Mucosa of gallbladder (tissue), 1 donor: ENCODE measurements at regions not wholly inside any gene's neighbourhood (a gene's known extent, or its start where the extent isn't known, plus 50 kb on each side); places are given as distances from the start of the nearest gene placed in this dataset.

Source experiments
- DNase-seq: peaks from one replicate; pipeline ENCODE4 v3.0.0-alpha.2; 2020; ENCODE audit warnings: low spot score
- donor health status: DM: no; HTN: no; CAD: no.

DNA sequence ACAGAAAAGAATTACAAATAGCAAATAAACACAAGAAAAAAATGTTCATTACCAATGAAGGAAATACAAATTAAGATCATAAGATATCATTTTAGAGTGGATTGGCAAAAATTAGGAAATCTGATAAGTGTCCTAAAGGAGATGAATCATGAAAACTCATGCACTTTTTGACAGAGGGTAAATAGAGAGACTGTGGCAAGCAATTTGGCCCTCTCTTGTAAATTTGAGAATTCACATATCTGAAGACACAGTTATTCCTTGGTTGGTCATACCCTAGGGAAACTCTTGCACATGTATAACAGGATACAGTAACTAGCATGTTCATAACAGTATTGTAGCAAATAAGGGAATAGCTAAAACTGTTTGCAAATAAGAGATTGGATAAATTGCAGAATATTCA, 246.0 kb upstream of the GADL1 start:
- DNase-seq = no peak

DNA sequence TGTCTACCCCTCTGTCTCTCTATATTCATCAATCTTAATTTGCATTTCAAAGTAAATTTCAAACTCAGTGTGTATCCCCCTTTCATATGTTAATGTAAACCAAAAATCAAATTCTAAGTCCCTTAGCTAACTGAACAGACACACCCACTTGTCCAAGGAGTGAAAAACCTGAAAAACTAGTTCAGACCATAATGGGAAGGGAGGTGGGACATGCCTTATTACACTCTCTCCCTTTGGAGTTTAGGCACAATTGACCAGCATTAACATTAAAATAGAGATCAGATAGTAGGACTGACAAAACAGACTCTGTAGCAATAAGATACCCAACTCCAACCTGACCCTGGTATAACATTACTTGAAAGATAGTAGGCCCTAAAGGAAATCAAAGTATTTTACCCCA, 247.7 kb upstream of the GADL1 start:
- no peak for DNase-seq

DNA sequence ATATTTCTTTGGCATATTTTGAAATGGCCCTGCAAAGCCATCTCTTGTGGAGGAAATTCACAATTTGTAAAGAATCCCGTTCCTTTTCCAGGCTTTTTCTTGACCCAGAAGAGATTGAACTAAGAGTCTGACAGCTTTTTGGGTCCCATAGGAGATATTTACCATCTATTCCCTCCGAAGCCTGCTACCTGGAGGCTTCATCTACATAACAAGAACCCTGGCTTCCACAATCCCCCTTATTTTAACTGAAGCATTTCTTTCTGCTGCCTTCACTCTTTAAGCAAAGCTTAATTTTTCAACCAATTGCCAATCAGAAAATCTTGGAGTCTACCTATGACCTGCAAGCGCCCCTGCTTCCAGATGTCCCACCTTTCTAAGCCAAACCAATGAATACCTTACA, 248.1 kb upstream of the GADL1 start:
- no peak for DNase-seq

DNA sequence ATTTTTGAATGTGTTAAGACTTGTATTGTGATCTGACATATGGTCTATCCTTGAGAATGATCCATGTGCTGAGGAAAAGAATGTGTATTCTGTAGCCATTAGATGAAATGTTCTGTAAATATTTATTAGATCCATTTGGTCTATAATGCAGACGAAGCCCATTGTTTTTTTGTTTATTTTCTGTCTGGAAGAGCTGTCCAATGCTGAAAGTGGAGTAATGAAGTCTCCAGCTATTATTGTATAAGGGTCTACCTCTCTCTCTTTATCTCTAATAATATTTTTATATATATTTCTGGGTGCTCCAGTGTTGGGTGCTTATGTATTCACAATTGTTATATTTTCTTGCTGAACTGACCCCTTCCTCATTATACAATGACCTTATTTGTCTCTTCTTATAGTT, 250.6 kb upstream of the GADL1 start:
- DNase-seq = no peak

DNA sequence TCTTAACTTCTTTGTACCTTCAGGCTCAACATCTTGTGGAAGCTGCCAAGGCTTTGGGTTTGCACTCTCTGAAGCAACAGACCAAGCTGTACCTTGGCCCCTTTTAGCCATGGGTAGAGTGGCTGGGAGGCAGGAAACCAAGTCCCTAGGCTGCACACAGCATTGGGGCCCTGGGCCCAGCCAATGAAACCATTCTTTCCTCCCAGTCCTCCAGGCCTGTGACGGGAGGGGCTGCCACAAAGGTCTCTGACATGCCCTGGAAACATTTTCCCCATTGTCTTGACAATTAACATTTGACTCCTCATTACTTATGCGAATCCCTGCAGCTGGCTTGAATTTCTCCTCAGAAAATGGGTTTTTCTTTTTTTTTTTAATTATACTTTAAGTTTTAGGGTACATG, 253.1 kb upstream of the GADL1 start:
- DNase-seq = no peak

DNA sequence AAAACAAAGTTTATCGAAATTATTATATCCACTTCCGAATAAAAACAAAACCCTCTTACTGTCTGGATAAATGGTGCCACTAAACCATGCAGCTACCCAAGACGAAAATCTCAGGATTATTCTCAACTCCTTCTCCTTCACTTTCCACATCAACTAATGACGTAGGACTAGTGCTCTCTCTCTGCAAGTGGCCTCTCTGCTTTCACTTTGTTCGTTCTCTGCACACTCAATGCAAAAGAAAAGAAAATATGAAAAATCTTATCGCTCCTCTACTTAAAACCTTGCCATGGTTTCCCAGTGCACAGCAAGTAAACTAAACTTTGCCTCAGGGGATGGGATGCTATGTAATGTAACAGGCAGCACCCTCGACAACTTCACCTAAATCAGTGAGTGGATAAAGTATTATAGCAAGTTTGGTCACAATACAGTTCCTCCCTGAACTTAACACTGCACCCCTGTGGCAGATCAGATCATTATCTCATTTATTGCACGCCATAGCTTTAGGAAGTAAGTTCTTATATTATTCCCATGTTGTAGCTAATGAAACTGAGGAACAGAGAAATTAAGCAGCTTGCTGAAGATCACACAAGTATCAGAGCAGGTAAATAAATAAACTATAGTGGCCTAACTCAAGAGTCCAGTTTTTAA, 262.7 kb upstream of the GADL1 start:
- no peak for DNase-seq

DNA sequence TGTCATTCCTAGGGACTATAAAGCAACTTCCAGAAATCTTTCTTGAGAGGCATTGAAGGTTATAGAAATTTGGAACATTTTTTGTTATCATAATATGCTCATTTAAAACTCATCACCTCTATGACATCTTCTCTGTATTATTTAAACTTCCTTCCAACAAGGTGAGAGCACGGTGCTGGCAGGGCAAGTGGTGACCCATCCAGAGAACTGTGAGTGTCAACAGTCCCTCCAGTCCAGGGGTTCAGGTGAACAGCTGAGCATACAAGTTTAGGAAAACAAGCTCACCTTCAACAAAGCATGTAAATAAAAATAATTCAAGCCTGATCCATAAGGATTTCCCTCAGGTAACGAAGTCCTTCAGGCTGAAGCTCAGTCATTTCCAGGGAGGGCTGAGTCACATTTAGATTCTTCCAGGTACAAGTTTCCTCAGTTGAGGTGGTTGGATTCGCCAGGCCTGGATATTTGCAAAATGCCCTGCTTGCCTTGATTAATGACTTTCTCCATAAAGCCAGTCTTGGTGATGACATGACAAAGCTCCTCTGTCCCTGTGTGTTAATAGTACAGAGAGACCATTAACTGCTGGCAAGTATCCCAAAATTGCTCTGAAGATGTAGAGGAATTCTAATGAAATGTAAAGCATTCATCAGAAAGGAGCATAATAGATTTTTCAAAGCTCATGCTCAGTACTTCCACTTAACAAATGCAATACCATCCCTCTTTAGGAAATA, 263.6 kb upstream of the GADL1 start:
- DNase-seq = no peak

DNA sequence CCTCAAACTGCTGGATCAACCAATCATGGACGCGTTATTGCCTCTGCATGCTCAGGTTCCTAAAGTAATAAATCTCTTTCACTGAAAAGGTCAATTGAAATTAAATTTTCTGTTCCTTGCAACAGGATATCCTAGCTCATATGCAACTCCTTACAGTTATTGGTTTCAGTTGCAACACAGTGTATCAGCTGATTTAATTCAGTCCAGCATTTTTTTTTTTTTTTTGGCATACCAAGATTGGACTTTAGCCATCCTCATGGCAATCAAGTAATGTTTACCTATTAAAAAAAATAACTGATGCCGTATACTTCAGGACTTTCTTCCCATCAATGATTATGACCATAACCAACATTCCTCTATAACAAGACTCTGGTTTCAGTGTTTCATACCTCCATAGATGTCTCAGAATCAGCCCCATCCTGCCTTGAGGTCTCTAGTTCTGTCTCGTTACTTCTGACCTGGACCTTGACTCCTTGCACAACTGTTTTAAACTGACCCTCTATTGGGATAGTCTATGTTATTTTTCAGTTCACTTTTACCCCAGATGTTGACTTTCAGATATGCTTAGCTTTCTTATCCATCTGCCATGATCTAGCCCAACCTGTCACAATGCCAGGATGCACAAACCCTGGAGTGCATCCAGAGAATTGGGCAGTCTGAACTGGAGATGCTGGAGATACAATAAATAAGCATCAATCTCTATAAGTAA, 265.0 kb upstream of the GADL1 start:
- DNase-seq = no peak

DNA sequence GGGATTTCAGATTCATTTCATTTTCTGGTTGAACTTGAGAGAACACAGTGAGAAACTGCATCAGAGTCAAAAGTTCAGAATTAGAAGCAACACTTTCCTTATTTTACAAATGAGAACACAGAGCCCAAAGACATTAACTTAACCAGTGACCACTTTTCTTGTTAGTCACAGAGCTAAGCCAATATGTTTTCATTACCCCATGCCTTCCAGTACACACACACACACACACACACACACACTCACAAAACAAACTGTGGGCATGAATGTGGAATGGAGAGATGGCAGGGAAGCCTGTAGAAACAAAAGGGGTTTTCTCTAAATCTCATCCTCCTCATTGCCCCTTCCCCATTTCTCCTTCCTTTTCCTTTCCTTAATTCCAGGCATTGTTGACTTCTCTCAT, 267.4 kb upstream of the GADL1 start:
- DNase-seq = no peak

DNA sequence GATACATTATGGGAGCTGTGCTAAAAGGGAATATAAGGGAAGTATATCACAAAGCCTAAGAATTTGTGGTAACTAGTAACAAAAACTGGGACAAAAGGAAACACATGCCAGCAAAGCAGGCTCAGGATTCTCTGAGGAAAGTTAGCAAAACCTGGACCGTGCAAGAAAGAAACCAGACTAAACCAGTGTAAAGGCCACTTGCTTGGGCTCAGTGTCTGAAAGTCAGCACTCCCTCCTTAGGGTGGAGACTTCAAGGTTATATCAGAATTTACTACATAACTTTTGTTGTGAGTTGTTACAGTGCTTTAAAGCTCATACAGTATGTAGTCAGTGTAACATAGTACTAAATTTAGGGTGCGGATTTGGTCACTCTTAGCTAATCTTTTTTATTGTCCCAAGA, 269.9 kb upstream of the GADL1 start:
- DNase-seq = no peak

DNA sequence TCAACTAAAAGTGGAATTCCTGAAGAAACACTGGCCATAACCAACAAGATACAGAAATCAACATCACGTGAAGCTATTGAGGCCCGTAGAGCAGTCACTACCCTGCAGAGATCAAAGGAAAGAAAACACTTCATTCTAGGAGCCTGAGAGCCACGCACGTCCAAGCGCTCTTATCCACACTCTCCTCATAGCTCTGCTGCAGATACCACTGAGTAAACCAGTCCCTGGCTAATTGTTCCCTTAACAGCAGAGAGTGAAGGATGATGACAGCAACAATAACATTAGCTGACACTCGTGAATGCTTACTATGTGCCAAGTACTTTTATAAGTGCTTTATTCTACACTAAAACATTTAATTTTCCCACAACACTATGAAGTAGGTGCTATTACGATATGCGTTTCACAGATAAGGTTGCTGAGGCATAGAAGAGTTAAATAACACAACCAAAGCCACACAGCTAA, 271.0 kb upstream of the GADL1 start:
- DNase-seq = no peak

DNA sequence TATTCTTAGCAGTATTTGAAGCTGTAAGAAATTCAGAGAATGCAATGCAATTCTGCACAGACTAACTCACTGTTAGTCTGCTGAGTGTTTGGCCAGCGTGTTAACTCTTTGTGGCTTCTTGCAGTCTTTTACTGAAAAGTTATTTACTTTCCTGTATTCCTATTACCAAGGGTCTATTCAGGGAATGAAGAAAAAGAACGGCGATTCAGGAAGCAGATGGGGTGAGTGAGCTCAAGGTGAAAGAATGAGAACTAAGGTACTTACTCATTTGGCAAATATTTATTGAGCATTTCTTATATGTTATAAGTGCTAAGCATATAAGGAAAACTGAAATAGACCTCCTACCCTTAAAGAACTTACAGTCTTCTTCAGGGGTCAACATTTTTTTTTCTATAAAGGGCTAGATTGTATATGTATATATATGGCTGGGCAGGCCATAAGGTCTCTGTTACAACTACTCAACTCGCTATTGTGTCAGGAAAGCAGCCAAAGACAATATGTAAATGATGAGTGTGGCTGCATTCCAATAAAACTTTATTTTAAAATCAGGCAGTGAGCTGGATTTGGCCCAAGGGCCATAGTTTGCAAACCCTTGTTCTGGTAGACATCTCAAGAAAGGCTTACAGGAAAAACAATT, 271.9 kb upstream of the GADL1 start:
- DNase-seq = no peak

DNA sequence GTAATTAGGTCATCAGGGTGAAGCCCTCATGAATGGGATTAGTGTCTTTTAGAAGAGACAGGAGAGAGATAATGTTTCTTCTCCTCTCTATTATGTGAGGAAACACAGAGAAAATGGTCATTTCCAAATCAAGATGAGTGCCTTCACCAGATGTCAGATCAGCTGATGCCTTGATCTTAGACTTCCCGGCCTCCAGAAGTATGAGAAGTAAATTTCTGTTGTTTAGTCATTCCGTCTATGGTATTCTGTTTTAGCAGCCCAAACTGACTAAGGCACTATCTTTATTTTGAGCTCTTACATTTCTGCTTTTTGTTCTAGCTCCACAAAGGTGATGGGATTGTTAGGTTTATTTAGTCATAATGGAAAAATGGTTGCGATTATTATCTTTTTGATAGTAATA, 273.2 kb upstream of the GADL1 start:
- DNase-seq = no peak

DNA sequence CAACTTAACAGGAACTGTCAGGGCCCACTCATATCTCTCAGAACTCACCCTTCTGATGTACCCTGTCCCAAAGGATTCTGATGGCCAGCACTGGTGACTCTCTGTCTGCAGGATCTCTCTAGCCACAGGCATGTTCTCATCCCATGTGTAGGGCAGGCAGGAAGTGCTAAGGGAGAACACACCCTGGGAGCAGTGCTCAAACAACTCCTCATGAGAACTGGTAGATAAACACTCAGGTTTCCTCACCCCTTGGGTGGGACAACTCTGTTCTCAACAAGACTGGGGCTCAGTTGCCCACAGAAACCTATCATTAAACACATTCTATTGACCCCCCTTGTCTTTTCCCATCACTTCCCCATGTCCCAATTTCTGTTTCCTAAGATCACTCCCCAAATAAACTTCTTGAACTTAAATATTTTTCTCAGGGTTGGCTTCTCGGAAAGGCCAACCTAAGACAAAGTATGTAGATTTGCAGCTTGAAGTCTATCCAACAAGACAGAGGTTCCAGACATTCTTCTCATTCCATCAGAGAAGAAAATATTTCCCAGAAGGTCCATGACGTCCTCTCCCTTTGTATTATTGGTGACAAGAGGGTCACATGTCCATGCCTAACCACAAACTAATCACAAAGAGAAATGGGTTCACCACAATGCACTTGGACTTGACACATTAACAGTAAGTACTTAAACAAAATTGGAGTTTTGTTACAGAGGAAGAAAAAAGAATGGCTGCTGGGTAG, 276.6 kb upstream of the GADL1 start:
- DNase-seq = no peak

DNA sequence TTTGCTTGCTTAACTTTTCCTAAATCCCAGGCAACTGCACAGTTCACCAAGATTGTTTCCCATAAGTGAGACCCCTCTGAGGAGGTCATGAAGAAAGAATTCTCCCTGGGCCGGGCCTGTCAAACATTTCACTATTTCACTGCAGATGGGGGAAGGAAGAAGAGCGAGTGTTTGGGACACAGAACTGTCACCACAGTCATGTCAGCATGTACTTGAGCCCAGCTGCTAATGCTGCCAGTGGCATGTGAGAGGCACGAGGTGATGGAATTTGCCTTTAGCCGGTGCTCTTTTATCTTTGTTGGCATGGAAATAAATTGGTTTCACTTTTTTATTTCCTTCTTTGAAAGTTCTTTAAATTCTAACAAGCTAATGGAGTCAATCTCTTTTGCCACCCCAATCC, 277.9 kb upstream of the GADL1 start:
- DNase-seq = no peak

DNA sequence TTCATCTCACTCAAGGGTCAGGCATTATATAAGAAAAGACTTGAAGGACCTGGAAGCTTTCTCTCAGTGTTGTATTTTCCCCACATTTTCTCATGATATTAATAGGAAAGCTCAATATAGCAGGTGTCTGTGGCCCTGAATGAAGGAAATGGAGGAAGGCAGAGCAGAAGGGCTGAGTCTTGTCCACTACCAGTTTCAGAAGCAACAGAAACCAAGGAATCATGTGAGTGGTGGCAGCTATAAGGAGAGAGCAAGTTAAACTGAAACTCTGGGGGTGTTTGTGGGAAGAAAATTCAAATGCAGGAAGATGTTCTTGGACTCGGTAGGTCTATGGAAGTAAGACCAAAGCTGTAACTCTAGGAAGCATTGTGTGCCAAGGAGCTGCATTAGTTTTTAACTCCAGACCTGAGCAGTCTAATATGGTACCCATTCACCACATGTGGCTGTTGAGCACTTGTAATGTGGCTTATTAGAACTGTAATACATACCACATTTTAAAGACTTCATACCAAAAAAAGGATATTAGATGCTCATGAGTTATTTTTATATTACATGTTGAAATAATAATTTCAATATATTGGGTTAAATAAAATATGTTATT, 278.8 kb upstream of the GADL1 start:
- DNase-seq = no peak

DNA sequence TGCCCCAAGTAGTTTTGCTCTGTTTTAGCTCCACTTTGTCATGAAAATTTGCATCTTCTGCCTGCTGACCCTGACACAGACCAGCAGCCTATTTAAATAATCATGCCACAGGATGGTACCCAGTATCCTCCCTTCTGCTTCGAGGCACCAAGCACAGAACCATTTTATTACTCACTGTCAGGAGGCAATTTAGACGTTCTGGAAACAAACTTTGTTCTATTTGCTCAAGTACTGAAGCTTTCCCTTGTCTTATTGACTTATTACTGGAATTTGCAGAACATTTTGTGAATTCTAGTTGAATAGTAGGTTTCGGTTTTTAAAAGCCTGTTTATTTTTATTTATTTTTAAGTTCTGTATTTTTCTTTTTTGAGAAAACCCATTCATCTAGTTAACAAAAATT, 279.6 kb upstream of the GADL1 start:
- no peak for DNase-seq

DNA sequence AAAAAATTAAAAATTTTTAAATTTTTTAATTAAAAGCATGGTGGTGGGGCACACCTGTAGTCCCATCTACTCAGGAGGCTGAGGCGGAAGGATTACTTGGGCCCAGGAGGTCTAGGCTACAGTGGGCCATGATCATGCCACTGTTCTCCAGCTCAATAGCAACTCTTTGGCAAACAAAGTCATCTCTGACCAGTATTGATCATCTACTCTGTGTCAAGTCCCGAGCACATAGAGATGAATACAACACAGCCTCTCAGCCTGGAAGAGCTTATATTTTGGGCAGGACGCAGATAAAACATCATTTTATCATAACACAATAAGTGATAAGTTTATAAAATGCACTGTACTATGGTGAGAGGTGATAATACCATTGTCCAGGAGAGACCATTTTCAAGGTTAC, 281.6 kb upstream of the GADL1 start:
- DNase-seq = no peak

DNA sequence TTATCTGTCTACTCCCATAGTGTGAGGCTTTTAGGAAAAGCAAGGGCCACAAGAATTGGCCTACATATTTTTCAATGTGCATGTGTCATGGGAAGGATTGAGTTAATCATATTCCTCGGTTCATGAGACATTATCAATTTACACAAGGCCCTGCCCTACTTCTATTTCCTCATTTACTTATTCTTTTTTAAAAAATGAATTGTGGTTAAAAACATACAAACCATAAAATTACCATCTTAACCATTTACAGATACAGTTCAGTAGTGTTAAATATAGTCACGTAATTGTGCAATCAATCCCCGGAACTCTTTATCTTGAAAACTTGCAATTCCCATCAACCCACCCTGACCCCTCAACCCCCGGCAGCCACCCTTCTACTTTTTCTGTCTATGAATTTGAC, 284.0 kb upstream of the GADL1 start:
- DNase-seq = no peak

DNA sequence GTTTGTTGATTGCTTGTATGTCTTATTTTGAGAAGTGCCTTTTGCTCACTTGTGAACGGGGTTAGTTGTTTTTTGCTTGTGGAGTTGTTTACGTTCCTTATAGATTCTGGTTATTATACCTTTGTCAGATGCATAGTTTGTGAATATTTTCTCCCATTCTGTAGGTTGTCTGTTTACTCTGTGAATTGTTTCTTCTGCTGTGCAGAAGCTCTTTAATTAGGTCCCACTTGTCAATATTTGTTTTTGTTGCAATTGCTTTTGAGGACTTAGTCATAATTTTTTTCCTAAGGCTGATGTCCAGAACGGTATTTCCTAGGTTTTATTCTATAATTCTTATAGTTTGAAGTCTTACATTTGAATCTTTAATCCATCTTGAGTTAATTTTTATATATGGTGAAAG, 285.3 kb upstream of the GADL1 start:
- no peak for DNase-seq

DNA sequence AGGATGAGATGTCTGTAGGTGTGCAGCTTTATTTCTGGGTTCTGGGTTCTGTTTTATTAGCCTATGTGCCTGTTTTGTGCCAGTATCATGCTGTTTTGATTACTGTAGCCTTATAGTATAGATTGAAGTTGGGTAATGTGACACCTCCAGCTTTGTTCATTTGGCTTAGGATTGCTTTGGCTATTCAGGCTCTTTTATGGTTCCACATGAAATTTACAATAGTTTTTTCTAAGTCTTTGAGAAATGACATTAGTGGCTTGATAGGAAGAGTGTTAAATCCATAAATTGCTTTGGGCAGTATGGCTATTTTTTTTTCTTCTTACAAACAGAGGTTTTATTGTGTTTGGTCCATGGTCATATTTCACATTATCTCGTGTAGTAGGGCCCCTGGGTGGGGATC, 285.8 kb upstream of the GADL1 start:
- no peak for DNase-seq

DNA sequence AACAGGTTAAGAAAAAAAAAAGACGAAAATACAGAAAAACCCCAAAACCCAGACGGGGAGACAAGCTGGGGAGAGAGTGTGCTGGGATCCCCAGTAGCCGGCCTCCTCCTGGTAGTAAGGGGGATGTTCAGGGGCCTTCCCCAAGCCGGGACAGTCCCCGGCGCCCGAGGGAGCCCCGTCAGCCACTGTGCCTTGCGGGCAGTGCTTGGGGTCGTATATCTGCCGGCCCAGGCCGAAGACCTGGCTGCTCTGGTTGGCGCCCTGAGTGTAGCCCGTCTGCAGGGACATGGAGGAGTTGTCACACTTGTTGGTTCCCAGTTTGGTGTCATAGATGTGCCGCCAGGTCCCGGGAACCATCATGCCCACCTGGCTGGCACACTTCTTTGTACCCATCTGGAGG, 287.2 kb upstream of the GADL1 start:
- no peak for DNase-seq
